Uterus (tissue), 3 donors: ENCODE measurements at regions not wholly inside any gene's neighbourhood (a gene's known extent, or its start where the extent isn't known, plus 50 kb on each side); places are given as distances from the start of the nearest gene placed in this dataset.

Experiments
- DNase-seq, 2 donors: peaks; one replicate each; pipeline ENCODE4 v3.0.0-alpha.2; 2019 to 2020
- H3K27ac ChIP-seq, 2 donors: fragments of 200-600 bp; sonication (generic); 1 replicate in 1 of 2; 2 replicates in 1 of 2; pipeline ENCODE4 v1.5.1; 2016 to 2018
- H3K27me3 ChIP-seq, 2 donors: fragments of 200-600 bp; sonication (generic); one replicate each; pipeline ENCODE4 v1.5.1; 2018 to 2019; ENCODE audit warnings: control low read depth in 1 of 2
- H3K36me3 ChIP-seq, 2 donors: fragments of 200-600 bp; sonication (generic); one replicate each; pipeline ENCODE4 v1.5.1; 2019; ENCODE audit warnings: control low read depth in 1 of 2
- H3K4me1 ChIP-seq, 2 donors: fragments of 200-600 bp; sonication (generic); one replicate each; pipeline ENCODE4 v1.5.1; 2018 to 2019; ENCODE audit warnings: control low read depth in 1 of 2
- H3K4me3 ChIP-seq, 2 donors: fragments of 200-600 bp; sonication (generic); 1 replicate in 1 of 2; 2 replicates in 1 of 2; pipeline ENCODE4 v1.5.1; 2018 to 2019; ENCODE audit warnings: mild to moderate bottlenecking in 1 of 2
- H3K9me3 ChIP-seq, 2 donors: fragments of 200-600 bp; sonication (generic); one replicate each; pipeline ENCODE4 v1.5.1; 2019; ENCODE audit warnings: control low read depth in 1 of 2
- POLR2A ChIP-seq, 2 donors: fragments of 450-650 bp; IDR thresholded peaks; one replicate each; pipeline ENCODE4 v1.6.1; 2016; ENCODE audit warnings: antibody characterized with exemption in 2 of 2, mild to moderate bottlenecking in 1 of 2, moderate library complexity in 1 of 2
- intact Hi-C: fragments of 100-400 bp; cut with DNase I; formaldehyde crosslinking; loops from one replicate; pipeline ENCODE4 v1.15.1; 2023; ENCODE audit warnings: low total_unique reads
- TF ChIP-seq, protein P1 (sequence below), 4 experiments: fragments of 200-600 bp in 2 of 4; fragments of 450-650 bp in 2 of 4; sonication (generic) in 2 of 4; IDR thresholded peaks; one replicate each; pipeline ENCODE4 v1.5.1; 2016 to 2019; ENCODE audit warnings: antibody characterized with exemption in 4 of 4, mild to moderate bottlenecking in 2 of 4, moderate library complexity in 1 of 4
- donor health status: DM: yes; HTN: yes; CAD: no.

DNA sequence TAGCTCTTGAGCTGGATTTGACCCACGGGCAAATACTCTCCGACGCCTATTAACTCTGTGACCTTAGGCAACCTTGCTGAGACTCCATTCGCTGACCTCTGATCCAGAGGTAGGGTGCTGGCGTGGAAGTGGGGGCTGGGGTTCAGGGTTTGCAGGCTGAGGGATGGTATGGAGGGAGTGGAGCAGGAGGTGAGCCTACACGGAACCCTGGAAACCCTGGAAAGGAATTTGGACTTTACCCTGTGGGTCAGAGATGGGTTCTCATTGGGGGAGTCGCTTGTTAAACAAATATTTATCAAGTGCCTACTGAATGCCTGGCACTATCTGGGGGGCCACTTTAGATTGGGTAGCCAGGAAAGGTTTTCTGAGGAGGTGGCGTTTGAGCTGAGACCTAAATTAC, 58.2 kb upstream of the FZD7 start:
- Histone ChIP-seq H3K9me3 (no peaks in the 10 kb centered on the region), H3K36me3 (no peaks in the 10 kb centered on the region), H3K4me1 (peaks cover 0 to 4% of the 10 kb centered on the region in 2 donors), H3K4me3 (no peak overlapping the region), H3K27ac (no peak overlapping the region), H3K27me3 (no peaks in the 10 kb centered on the region)
- TF ChIP-seq, protein P1, sequence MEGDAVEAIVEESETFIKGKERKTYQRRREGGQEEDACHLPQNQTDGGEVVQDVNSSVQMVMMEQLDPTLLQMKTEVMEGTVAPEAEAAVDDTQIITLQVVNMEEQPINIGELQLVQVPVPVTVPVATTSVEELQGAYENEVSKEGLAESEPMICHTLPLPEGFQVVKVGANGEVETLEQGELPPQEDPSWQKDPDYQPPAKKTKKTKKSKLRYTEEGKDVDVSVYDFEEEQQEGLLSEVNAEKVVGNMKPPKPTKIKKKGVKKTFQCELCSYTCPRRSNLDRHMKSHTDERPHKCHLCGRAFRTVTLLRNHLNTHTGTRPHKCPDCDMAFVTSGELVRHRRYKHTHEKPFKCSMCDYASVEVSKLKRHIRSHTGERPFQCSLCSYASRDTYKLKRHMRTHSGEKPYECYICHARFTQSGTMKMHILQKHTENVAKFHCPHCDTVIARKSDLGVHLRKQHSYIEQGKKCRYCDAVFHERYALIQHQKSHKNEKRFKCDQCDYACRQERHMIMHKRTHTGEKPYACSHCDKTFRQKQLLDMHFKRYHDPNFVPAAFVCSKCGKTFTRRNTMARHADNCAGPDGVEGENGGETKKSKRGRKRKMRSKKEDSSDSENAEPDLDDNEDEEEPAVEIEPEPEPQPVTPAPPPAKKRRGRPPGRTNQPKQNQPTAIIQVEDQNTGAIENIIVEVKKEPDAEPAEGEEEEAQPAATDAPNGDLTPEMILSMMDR (IDR thresholded peaks at IDR 0.05) = no peak
- TF ChIP-seq POLR2A (IDR thresholded peaks at IDR 0.05) = no peak
- intact Hi-C loops = no loop called here
- no peak for DNase-seq

DNA sequence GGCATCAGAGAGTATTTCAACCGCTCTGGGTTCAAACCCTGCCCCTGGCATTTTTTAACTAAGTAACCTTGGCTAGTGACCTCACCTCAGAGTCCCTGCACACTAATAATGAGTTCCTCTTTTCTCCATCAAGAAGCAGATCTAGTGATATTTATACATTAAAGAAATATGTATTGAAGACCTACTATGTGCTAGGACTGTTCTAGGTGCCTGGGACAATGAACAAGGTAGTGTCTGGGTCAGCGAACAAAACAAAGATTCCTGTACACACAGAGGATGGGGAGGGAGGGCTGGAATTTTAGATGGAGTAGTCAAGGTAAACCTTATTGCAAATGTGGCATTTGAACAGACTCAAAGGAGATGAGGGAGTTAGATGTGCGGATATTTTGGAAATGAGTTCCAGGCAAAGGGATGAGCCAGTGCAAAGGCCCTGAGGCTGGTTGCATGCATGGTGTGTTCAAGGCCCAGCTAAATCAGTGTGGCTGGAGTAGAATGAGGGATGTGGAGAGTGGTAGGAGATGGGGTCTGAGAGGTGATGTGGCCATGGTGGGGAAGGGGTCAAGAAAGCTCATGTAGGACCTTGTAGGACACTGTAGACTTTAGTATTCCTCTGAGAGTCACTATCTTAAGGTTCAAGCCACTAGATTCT, 57.6 kb upstream of the FZD7 start:
- Histone ChIP-seq H3K4me1 (peaks cover 0 to 4% of the 10 kb centered on the region in 2 donors), H3K4me3 (no peak overlapping the region), H3K27me3 (no peaks in the 10 kb centered on the region), H3K36me3 (no peaks in the 10 kb centered on the region), H3K27ac (no peak overlapping the region), H3K9me3 (no peaks in the 10 kb centered on the region)
- intact Hi-C loops = no loop called here
- TF ChIP-seq POLR2A (IDR thresholded peaks at IDR 0.05) = no peak
- TF ChIP-seq, protein P1 (IDR thresholded peaks at IDR 0.05) = no peak
- DNase-seq = no peak

DNA sequence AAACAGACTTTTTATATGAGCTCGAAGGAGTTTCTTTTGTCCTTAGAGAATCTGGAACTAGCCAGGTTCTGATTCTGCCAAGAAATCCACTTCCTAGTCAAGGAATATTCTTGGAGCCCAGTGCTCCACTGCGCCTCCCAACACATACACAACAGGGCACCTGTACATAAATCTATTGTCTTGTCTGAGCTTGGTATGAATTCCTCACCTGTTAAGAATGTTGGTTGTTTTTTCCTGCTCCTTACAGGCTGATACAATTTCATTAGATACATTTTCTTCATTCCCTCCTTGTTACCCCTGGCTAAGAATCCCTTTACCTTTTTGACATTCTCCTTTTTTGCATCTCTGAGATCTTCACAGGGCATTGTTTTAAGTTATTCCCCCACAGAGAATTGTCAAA, 56.0 kb upstream of the FZD7 start:
- no peak for TF ChIP-seq POLR2A (IDR thresholded peaks at IDR 0.05)
- TF ChIP-seq, protein P1 (IDR thresholded peaks at IDR 0.05) = no peak
- Histone ChIP-seq H3K27me3 (no peaks in the 10 kb centered on the region), H3K27ac (no peak overlapping the region), H3K4me3 (no peak overlapping the region), H3K4me1 (no peaks in the 10 kb centered on the region), H3K36me3 (no peaks in the 10 kb centered on the region), H3K9me3 (no peaks in the 10 kb centered on the region)
- intact Hi-C loops = no loop called here
- DNase-seq = no peak

DNA sequence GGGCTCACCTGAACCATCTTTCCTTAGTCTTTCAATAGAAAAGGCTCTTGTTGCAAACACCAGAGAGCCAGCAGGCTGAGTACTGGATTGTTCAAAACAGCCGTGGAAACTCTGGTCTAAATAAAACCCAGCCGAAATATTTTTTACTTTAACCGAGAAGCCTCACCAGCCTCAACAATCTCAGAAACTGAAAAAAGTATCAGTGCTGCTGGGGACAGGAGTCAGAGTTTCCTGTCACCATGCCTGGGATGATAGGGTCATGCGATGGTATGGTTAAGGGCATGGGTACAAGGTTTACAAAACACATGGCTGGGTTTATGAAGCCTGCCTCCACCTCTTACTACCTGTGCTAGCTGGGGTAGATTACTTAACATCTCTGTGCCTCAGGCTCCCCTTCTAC, 55.3 kb upstream of the FZD7 start:
- H3K36me3 ChIP-seq = no peaks in the 10 kb centered on the region
- no peaks in the 10 kb centered on the region for H3K4me1 ChIP-seq
- DNase-seq = no peak
- no peaks in the 10 kb centered on the region for H3K9me3 ChIP-seq
- no peak overlapping the region for H3K27ac ChIP-seq
- intact Hi-C loops = no loop called here
- no peak overlapping the region for H3K4me3 ChIP-seq
- no peaks in the 10 kb centered on the region for H3K27me3 ChIP-seq
- no peak for TF ChIP-seq POLR2A (IDR thresholded peaks at IDR 0.05)
- TF ChIP-seq, protein P1 (IDR thresholded peaks at IDR 0.05) = no peak

DNA sequence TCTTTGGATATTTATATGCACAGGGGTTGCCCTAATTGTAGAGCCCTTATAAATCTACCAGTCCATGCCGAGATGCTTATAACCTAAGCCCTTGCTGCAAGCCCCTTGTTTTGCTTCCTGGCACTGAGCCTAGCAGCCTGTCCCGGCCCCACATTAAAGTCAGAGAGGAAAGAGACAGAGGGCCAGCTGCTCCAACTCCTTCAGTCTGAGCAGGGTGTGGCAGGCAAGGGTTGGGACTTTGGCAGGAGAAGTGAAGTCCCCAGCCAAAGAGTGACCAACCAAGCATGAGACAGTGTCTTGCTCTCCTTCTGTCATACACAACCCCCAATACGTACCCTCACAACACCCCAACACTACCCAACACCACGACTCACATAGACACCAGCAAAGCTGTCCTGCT, 54.7 kb upstream of the FZD7 start:
- no peaks in the 10 kb centered on the region for H3K36me3 ChIP-seq
- H3K27ac ChIP-seq = no peak overlapping the region
- no peaks in the 10 kb centered on the region for H3K9me3 ChIP-seq
- H3K4me1 ChIP-seq = no peaks in the 10 kb centered on the region
- no peak for DNase-seq
- no peaks in the 10 kb centered on the region for H3K27me3 ChIP-seq
- no peak overlapping the region for H3K4me3 ChIP-seq
- intact Hi-C loops = no loop called here
- no peak for TF ChIP-seq POLR2A (IDR thresholded peaks at IDR 0.05)
- TF ChIP-seq, protein P1 (IDR thresholded peaks at IDR 0.05) = no peak
